ENCODE measurements at regions not wholly inside any gene's neighbourhood (a gene's known extent, or its start where the extent isn't known, plus 50 kb on each side); places are given as distances from the start of the nearest gene placed in this dataset.

- no peaks in the 10 kb centered on the region for H3K4me1 ChIP-seq
- WGBS, 2 donors = 95 to 96% methylated on average over 2 of the region's 2 CpGs
- intact Hi-C loops (cut with DNase I) = no loop called here
These were observed 714.0 kb downstream of the EPHA4 start for GRCh38 chr2:220858101-220858500.

GRCh38 chr2:220871909-220872308 is 700.2 kb downstream of the EPHA4 start:
- TF ChIP-seq CTCF (IDR thresholded peaks at IDR 0.05) (no peak), POLR2A (IDR thresholded peaks at IDR 0.05) (no peak)
- H3K4me1 ChIP-seq = no peaks in the 10 kb centered on the region
- H3K27ac ChIP-seq = no peak overlapping the region
- no peak for DNase-seq
- H3K9me3 ChIP-seq = no peaks in the 10 kb centered on the region
- 88% methylated on average over 6 of the region's 6 CpGs for WGBS, 2 donors
- H3K36me3 ChIP-seq = no peaks in the 10 kb centered on the region
- H3K27me3 ChIP-seq = no peaks in the 10 kb centered on the region
- intact Hi-C loops (cut with DNase I) = no loop called here
- H3K4me3 ChIP-seq (replicated peaks in 1 of 3) = no peak overlapping the region

More at GRCh38 chr2:220858101-220858500, 714.0 kb downstream of the EPHA4 start:
- Histone ChIP-seq H3K36me3 (no peaks in the 10 kb centered on the region), H3K9me3 (no peaks in the 10 kb centered on the region), H3K27me3 (no peaks in the 10 kb centered on the region), H3K4me3 (replicated peaks in 1 of 3) (no peak overlapping the region), H3K27ac (no peak overlapping the region)
- no peak for DNase-seq
- TF ChIP-seq POLR2A (IDR thresholded peaks at IDR 0.05) = no peak
- TF ChIP-seq CTCF (IDR thresholded peaks at IDR 0.05) = no peak

DNA sequence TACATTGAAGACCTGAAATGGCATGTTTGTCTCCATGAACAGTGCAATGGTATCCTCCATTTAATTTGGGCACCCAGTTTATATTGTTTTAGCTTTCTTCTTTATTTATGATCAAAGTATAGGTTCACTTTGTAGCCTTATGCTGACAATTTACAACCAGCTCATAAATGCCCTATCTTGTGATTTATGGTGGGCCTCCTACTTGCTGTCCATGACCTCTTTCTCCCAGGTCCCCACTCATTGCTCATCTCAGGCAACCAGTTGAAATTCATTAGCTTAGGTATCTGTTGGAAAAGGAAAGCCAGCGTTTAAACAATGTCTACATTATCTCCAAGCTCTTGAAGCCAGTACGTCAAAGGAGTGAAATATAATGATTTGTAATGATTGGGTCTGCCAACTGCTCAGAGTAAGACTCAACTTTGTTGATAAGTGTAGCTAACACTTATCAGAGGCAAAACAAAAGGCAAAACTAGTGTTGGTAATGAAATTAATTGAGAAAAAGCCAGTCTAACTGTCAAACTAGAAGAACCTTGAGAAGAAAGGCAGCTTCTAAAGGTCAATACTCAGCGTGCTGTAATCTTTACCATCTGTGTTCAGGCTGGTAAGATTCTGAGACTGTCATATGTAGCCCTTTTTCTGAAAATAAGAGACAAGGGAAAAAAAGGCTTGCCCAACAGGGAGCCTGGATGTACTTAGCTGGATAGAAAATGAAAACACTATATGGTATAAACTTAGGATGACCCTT is 695.9 kb downstream of the EPHA4 start:
- Histone ChIP-seq H3K4me1 (no peaks in the 10 kb centered on the region), H3K36me3 (no peaks in the 10 kb centered on the region), H3K9me3 (no peaks in the 10 kb centered on the region), H3K4me3 (replicated peaks in 1 of 3) (no peak overlapping the region), H3K27me3 (no peaks in the 10 kb centered on the region), H3K27ac (no peak overlapping the region)
- TF ChIP-seq POLR2A (IDR thresholded peaks at IDR 0.05) (no peak), CTCF (IDR thresholded peaks at IDR 0.05) (no peak)
- intact Hi-C loops (cut with DNase I) = no loop called here
- no peak for DNase-seq
- 77 to 87% methylated on average over 3 of the region's 3 CpGs for WGBS, 2 donors

GRCh38 chr2:220877491-220877890 is 694.6 kb downstream of the EPHA4 start:
- Histone ChIP-seq H3K27ac (no peak overlapping the region), H3K9me3 (no peaks in the 10 kb centered on the region), H3K4me1 (no peaks in the 10 kb centered on the region), H3K4me3 (replicated peaks in 1 of 3) (no peak overlapping the region), H3K27me3 (no peaks in the 10 kb centered on the region), H3K36me3 (no peaks in the 10 kb centered on the region)
- WGBS, 2 donors = 91 to 93% methylated on average over 2 of the region's 2 CpGs
- TF ChIP-seq POLR2A (IDR thresholded peaks at IDR 0.05) (no peak), CTCF (IDR thresholded peaks at IDR 0.05) (no peak)
- intact Hi-C loops (cut with DNase I) = no loop called here
- DNase-seq = no peak

- no peak for DNase-seq
- Histone ChIP-seq H3K27me3 (no peaks in the 10 kb centered on the region), H3K4me3 (replicated peaks in 1 of 3) (no peak overlapping the region), H3K36me3 (no peaks in the 10 kb centered on the region), H3K4me1 (no peaks in the 10 kb centered on the region), H3K9me3 (no peaks in the 10 kb centered on the region), H3K27ac (no peak overlapping the region)
- no peak for TF ChIP-seq POLR2A (IDR thresholded peaks at IDR 0.05)
- TF ChIP-seq CTCF (IDR thresholded peaks at IDR 0.05) = no peak
- intact Hi-C loops (cut with DNase I) = no loop called here
- WGBS, 2 donors = 83 to 92% methylated on average over 4 of the region's 4 CpGs
These were observed 694.2 kb downstream of the EPHA4 start for GRCh38 chr2:220877897-220878296.

All from thyroid gland (tissue), 4 donors.